GM23338 (cell line): ENCODE measurements at regions not wholly inside any gene's neighbourhood (a gene's known extent, or its start where the extent isn't known, plus 50 kb on each side); places are given as distances from the start of the nearest gene placed in this dataset.

Source experiments
- ATAC-seq: fragments of 200-7000 bp; cut with Tn5 transposase; 3 replicates; pipeline ENCODE4 v1.9.1; 2020
- DNase-seq: peaks from one replicate; pipeline ENCODE4 v3.0.0-alpha.2; 2015; ENCODE audit warnings: low spot score
- H2AFZ ChIP-seq: fragments of 200-600 bp; sonication (generic); 2 replicates; pipeline ENCODE4 v1.8.0; 2016; ENCODE audit warnings: antibody characterized with exemption, mild to moderate bottlenecking, moderate library complexity
- H3F3A ChIP-seq: fragments of 200-600 bp; sonication (generic); replicated peaks from 2 replicates; pipeline ENCODE4 v1.8.0; 2017; ENCODE audit warnings: antibody characterized with exemption, mixed run types, low read depth
- H3K27ac ChIP-seq: fragments of 200-600 bp; sonication (generic); 2 replicates; pipeline ENCODE4 v1.6.1; 2016; ENCODE audit warnings: low read depth
- H3K27me3 ChIP-seq: fragments of 200-600 bp; sonication (generic); 2 replicates; pipeline ENCODE4 v1.8.0; 2016; ENCODE audit warnings: mild to moderate bottlenecking, mixed run types, moderate library complexity; ENCODE audit not compliant: insufficient read depth
- H3K36me3 ChIP-seq: fragments of 200-600 bp; sonication (generic); 2 replicates; pipeline ENCODE4 v1.8.0; 2016; ENCODE audit warnings: mild to moderate bottlenecking; ENCODE audit not compliant: insufficient read depth
- H3K4me1 ChIP-seq: fragments of 200-600 bp; sonication (generic); 2 replicates; pipeline ENCODE4 v1.8.0; 2016; ENCODE audit warnings: mild to moderate bottlenecking, moderate library complexity; ENCODE audit not compliant: insufficient read depth
- H3K4me2 ChIP-seq: fragments of 200-600 bp; sonication (generic); 2 replicates; pipeline ENCODE4 v1.7.1; 2017; ENCODE audit warnings: mixed run types
- H3K4me3 ChIP-seq: fragments of 200-600 bp; sonication (generic); 2 replicates; pipeline ENCODE4 v1.6.1; 2016; ENCODE audit warnings: mixed run types
- H3K79me2 ChIP-seq: fragments of 200-600 bp; sonication (generic); replicated peaks from 2 replicates; pipeline ENCODE4 v1.8.0; 2017; ENCODE audit warnings: mild to moderate bottlenecking; ENCODE audit not compliant: insufficient read depth
- H3K9me2 ChIP-seq: fragments of 200-600 bp; sonication (generic); 2 replicates; pipeline ENCODE4 v1.8.0; 2017; ENCODE audit not compliant: insufficient read depth
- H4K20me1 ChIP-seq: fragments of 200-600 bp; sonication (generic); replicated peaks from 2 replicates; pipeline ENCODE4 v1.8.0; 2017; ENCODE audit warnings: mild to moderate bottlenecking; ENCODE audit not compliant: insufficient read depth
- H3K27ac Mint-ChIP-seq: 2 replicates; pipeline ENCODE4 v1.8.0; 2020; ENCODE audit warnings: inconsistent platforms, mild to moderate bottlenecking, moderate library complexity, mixed read lengths
- H3K27me3 Mint-ChIP-seq: 3 replicates; pipeline ENCODE4 v1.8.0; 2022; ENCODE audit warnings: low read depth, mild to moderate bottlenecking, moderate library complexity, mixed read lengths, inconsistent platforms; ENCODE audit not compliant: insufficient read depth, poor library complexity
- H3K36me3 Mint-ChIP-seq: 3 replicates; pipeline ENCODE4 v1.8.0; 2021; ENCODE audit warnings: low read depth, mild to moderate bottlenecking, inconsistent platforms, moderate library complexity, mixed read lengths
- H3K4me1 Mint-ChIP-seq: 3 replicates; pipeline ENCODE4 v1.8.0; 2020; ENCODE audit warnings: mild to moderate bottlenecking, inconsistent platforms, mixed read lengths
- H3K4me3 Mint-ChIP-seq: 3 replicates; pipeline ENCODE4 v1.8.0; 2021; ENCODE audit warnings: moderate library complexity, mild to moderate bottlenecking, inconsistent platforms, mixed read lengths
- H3K9me3 Mint-ChIP-seq: 3 replicates; pipeline ENCODE4 v1.8.0; 2020; ENCODE audit warnings: moderate library complexity, mild to moderate bottlenecking, inconsistent platforms, mixed read lengths
- CREB1 ChIP-seq: fragments of 250-450 bp; sonication (Bioruptor Pico); IDR thresholded peaks from 2 replicates; pipeline ENCODE4 v1.5.0; 2020; ENCODE audit warnings: low read depth, mild to moderate bottlenecking, moderate library complexity
- EZH2 ChIP-seq: fragments of 200-600 bp; sonication (generic); IDR thresholded peaks from one replicate; pipeline ENCODE4 v1.8.0; 2017; ENCODE audit warnings: antibody characterized with exemption, mild to moderate bottlenecking, low read depth; ENCODE audit not compliant: unreplicated experiment
- EZH2phosphoT487 ChIP-seq: fragments of 200-600 bp; sonication (generic); IDR thresholded peaks from one replicate; pipeline ENCODE4 v1.8.1; 2018; ENCODE audit warnings: antibody characterized with exemption; ENCODE audit not compliant: unreplicated experiment
- JUNB ChIP-seq: IDR thresholded peaks from one replicate; pipeline ENCODE4 v1.6.1; 2016; ENCODE audit warnings: antibody characterized with exemption; ENCODE audit not compliant: unreplicated experiment
- NANOG ChIP-seq: IDR thresholded peaks from 2 replicates; pipeline ENCODE4 v1.6.1; 2016; ENCODE audit warnings: antibody characterized with exemption, borderline replicate concordance
- POLR2AphosphoS5 ChIP-seq: IDR thresholded peaks from 2 replicates; pipeline ENCODE4 v1.6.1; 2016; ENCODE audit warnings: antibody characterized with exemption, low read depth
- STAT1 ChIP-seq: IDR thresholded peaks from one replicate; pipeline ENCODE4 v1.6.1; 2016; ENCODE audit warnings: antibody characterized with exemption; ENCODE audit not compliant: unreplicated experiment
- ZNF114 ChIP-seq: fragments of 250-450 bp; sonication (Bioruptor Pico); IDR thresholded peaks from 2 replicates; pipeline ENCODE4 v1.5.0; 2020; ENCODE audit warnings: mild to moderate bottlenecking, moderate library complexity
- ZNF331 ChIP-seq: fragments of 250-450 bp; sonication (Bioruptor Pico); IDR thresholded peaks from 2 replicates; pipeline ENCODE4 v1.5.0; 2020; ENCODE audit warnings: low read depth, mild to moderate bottlenecking, moderate library complexity
- TF ChIP-seq, protein P1 (sequence below): fragments of 250-450 bp; sonication (Bioruptor Pico); IDR thresholded peaks from 2 replicates; pipeline ENCODE4 v1.5.0; 2020; ENCODE audit warnings: mild to moderate bottlenecking, moderate library complexity
- TF ChIP-seq, protein P2 (sequence below): IDR thresholded peaks from 2 replicates; pipeline ENCODE4 v1.6.1; 2016; ENCODE audit warnings: antibody characterized with exemption
- TF ChIP-seq, protein P3 (sequence below), 2 experiments: fragments of 200-600 bp in 1 of 2; sonication (generic) in 1 of 2; conservative IDR thresholded peaks; 2 replicates each; pipeline versions ENCODE4 v1.5.1 to v1.6.1; 2016 to 2017; ENCODE audit warnings: antibody characterized with exemption in 2 of 2, low read depth in 2 of 2, mild to moderate bottlenecking in 2 of 2, moderate library complexity in 1 of 2
- TF ChIP-seq, protein P4 (sequence below): IDR thresholded peaks from one replicate; pipeline ENCODE4 v1.6.1; 2018; ENCODE audit warnings: antibody characterized with exemption; ENCODE audit not compliant: unreplicated experiment

DNA sequence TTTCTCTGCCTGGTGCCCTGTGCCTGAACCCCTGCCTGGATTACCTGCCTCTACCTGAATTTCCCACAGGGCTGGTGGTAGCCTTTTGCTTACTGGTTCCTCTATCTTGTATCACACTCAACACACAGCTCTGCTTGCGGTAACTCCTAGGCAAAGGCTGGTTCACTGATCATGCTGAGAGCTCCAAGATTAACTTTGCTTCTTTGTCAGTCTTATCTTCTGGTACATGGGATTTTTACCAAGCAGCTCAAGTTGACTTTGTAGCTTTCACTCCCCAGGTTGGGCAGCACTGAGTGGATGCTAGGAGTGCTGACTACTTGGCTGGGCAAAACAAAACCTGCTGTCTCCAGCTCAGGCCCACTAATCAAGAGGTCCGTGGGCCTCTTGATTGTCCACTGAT lies 145.9 kb upstream of the GLRA1 start:
- Histone ChIP-seq H3K79me2 (no peaks in the 10 kb centered on the region), H3K9me2 (peaks cover 2% of the 10 kb centered on the region; the same call in 1 of the 2 replicates), H3K4me2 (no peak overlapping the region), H3K36me3 (no peaks in the 10 kb centered on the region), H2AFZ (no peak overlapping the region), H3K4me3 (no peak overlapping the region), H3K27me3 (no peaks in the 10 kb centered on the region), H3K27ac (no peak overlapping the region), H4K20me1 (no peaks in the 10 kb centered on the region), H3F3A (no peaks in the 10 kb centered on the region), H3K4me1 (peaks cover 13% of the 10 kb centered on the region)
- Mint-ChIP-seq H3K4me1 (peaks cover 21% of the 10 kb centered on the region), H3K27me3 (peaks cover 4% of the 10 kb centered on the region), H3K9me3 (no peaks in the 10 kb centered on the region; the same call in 2 of the 3 replicates), H3K36me3 (no peaks in the 10 kb centered on the region), H3K4me3 (no peak overlapping the region), H3K27ac (no peak overlapping the region)
- DNase-seq: no peak
- TF ChIP-seq, protein P1, sequence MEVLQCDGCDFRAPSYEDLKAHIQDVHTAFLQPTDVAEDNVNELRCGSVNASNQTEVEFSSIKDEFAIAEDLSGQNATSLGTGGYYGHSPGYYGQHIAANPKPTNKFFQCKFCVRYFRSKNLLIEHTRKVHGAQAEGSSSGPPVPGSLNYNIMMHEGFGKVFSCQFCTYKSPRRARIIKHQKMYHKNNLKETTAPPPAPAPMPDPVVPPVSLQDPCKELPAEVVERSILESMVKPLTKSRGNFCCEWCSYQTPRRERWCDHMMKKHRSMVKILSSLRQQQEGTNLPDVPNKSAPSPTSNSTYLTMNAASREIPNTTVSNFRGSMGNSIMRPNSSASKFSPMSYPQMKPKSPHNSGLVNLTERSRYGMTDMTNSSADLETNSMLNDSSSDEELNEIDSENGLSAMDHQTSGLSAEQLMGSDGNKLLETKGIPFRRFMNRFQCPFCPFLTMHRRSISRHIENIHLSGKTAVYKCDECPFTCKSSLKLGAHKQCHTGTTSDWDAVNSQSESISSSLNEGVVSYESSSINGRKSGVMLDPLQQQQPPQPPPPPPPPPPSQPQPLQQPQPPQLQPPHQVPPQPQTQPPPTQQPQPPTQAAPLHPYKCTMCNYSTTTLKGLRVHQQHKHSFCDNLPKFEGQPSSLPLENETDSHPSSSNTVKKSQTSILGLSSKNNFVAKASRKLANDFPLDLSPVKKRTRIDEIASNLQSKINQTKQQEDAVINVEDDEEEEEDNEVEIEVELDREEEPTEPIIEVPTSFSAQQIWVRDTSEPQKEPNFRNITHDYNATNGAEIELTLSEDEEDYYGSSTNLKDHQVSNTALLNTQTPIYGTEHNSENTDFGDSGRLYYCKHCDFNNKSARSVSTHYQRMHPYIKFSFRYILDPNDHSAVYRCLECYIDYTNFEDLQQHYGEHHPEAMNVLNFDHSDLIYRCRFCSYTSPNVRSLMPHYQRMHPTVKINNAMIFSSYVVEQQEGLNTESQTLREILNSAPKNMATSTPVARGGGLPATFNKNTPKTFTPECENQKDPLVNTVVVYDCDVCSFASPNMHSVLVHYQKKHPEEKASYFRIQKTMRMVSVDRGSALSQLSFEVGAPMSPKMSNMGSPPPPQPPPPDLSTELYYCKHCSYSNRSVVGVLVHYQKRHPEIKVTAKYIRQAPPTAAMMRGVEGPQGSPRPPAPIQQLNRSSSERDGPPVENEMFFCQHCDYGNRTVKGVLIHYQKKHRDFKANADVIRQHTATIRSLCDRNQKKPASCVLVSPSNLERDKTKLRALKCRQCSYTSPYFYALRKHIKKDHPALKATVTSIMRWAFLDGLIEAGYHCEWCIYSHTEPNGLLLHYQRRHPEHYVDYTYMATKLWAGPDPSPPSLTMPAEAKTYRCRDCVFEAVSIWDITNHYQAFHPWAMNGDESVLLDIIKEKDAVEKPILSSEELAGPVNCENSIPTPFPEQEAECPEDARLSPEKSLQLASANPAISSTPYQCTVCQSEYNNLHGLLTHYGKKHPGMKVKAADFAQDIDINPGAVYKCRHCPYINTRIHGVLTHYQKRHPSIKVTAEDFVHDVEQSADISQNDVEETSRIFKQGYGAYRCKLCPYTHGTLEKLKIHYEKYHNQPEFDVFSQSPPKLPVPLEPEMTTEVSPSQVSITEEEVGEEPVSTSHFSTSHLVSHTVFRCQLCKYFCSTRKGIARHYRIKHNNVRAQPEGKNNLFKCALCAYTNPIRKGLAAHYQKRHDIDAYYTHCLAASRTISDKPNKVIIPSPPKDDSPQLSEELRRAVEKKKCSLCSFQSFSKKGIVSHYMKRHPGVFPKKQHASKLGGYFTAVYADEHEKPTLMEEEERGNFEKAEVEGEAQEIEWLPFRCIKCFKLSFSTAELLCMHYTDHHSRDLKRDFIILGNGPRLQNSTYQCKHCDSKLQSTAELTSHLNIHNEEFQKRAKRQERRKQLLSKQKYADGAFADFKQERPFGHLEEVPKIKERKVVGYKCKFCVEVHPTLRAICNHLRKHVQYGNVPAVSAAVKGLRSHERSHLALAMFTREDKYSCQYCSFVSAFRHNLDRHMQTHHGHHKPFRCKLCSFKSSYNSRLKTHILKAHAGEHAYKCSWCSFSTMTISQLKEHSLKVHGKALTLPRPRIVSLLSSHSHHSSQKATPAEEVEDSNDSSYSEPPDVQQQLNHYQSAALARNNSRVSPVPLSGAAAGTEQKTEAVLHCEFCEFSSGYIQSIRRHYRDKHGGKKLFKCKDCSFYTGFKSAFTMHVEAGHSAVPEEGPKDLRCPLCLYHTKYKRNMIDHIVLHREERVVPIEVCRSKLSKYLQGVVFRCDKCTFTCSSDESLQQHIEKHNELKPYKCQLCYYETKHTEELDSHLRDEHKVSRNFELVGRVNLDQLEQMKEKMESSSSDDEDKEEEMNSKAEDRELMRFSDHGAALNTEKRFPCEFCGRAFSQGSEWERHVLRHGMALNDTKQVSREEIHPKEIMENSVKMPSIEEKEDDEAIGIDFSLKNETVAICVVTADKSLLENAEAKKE: no peak
- TF ChIP-seq EZH2phosphoT487: no peak
- no peak for TF ChIP-seq NANOG
- no peak for TF ChIP-seq ZNF331
- no peak for TF ChIP-seq CREB1
- TF ChIP-seq ZNF114: no peak
- TF ChIP-seq, protein P2, sequence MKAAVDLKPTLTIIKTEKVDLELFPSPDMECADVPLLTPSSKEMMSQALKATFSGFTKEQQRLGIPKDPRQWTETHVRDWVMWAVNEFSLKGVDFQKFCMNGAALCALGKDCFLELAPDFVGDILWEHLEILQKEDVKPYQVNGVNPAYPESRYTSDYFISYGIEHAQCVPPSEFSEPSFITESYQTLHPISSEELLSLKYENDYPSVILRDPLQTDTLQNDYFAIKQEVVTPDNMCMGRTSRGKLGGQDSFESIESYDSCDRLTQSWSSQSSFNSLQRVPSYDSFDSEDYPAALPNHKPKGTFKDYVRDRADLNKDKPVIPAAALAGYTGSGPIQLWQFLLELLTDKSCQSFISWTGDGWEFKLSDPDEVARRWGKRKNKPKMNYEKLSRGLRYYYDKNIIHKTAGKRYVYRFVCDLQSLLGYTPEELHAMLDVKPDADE: no peak
- no peak for TF ChIP-seq STAT1
- no peak for TF ChIP-seq JUNB
- TF ChIP-seq, protein P3, sequence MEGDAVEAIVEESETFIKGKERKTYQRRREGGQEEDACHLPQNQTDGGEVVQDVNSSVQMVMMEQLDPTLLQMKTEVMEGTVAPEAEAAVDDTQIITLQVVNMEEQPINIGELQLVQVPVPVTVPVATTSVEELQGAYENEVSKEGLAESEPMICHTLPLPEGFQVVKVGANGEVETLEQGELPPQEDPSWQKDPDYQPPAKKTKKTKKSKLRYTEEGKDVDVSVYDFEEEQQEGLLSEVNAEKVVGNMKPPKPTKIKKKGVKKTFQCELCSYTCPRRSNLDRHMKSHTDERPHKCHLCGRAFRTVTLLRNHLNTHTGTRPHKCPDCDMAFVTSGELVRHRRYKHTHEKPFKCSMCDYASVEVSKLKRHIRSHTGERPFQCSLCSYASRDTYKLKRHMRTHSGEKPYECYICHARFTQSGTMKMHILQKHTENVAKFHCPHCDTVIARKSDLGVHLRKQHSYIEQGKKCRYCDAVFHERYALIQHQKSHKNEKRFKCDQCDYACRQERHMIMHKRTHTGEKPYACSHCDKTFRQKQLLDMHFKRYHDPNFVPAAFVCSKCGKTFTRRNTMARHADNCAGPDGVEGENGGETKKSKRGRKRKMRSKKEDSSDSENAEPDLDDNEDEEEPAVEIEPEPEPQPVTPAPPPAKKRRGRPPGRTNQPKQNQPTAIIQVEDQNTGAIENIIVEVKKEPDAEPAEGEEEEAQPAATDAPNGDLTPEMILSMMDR (conservative IDR thresholded peaks at IDR 0.05; ENCODE audit: low read depth in 2 of 2): no peak
- TF ChIP-seq POLR2AphosphoS5: no peak
- no peak for TF ChIP-seq EZH2
- TF ChIP-seq, protein P4, sequence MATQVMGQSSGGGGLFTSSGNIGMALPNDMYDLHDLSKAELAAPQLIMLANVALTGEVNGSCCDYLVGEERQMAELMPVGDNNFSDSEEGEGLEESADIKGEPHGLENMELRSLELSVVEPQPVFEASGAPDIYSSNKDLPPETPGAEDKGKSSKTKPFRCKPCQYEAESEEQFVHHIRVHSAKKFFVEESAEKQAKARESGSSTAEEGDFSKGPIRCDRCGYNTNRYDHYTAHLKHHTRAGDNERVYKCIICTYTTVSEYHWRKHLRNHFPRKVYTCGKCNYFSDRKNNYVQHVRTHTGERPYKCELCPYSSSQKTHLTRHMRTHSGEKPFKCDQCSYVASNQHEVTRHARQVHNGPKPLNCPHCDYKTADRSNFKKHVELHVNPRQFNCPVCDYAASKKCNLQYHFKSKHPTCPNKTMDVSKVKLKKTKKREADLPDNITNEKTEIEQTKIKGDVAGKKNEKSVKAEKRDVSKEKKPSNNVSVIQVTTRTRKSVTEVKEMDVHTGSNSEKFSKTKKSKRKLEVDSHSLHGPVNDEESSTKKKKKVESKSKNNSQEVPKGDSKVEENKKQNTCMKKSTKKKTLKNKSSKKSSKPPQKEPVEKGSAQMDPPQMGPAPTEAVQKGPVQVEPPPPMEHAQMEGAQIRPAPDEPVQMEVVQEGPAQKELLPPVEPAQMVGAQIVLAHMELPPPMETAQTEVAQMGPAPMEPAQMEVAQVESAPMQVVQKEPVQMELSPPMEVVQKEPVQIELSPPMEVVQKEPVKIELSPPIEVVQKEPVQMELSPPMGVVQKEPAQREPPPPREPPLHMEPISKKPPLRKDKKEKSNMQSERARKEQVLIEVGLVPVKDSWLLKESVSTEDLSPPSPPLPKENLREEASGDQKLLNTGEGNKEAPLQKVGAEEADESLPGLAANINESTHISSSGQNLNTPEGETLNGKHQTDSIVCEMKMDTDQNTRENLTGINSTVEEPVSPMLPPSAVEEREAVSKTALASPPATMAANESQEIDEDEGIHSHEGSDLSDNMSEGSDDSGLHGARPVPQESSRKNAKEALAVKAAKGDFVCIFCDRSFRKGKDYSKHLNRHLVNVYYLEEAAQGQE: no peak
- ATAC-seq: no peak
